ENCODE measurements at regions not wholly inside any gene's neighbourhood (a gene's known extent, or its start where the extent isn't known, plus 50 kb on each side); places are given as distances from the start of the nearest gene placed in this dataset.

GRCh38 chr7:51521054-51521453 lies 204.4 kb upstream of the COBL start:
- no peak for DNase-seq (ENCODE audit: low read depth, low spot score)
- H3K27ac ChIP-seq: no peak overlapping the region
- H3K9ac ChIP-seq (ENCODE audit: insufficient read length): no peak overlapping the region
- TF ChIP-seq POLR2AphosphoS5 (IDR thresholded peaks at IDR 0.05; ENCODE audit: borderline replicate concordance, low read depth, low read length): no peak
- TF ChIP-seq FOXP2 (optimal IDR thresholded peaks at IDR 0.05; ENCODE audit: control extremely low read depth, extremely low read length, insufficient read depth): no peak
- TF ChIP-seq EZH2 (IDR thresholded peaks at IDR 0.05): no peak
- H3K9me3 ChIP-seq (ENCODE audit: low read depth, low read length): no peaks in the 10 kb centered on the region
- H3K4me3 ChIP-seq: no peak overlapping the region
- H3K36me3 ChIP-seq (ENCODE audit: insufficient read depth, low read length): no peaks in the 10 kb centered on the region

- no peak for DNase-seq (ENCODE audit: low read depth, low spot score)
- H3K36me3 ChIP-seq (ENCODE audit: insufficient read depth, low read length): no peaks in the 10 kb centered on the region
- H3K4me3 ChIP-seq: no peak overlapping the region
These were observed 202.0 kb upstream of the COBL start for GRCh38 chr7:51518646-51519045.

GRCh38 chr7:51517187-51517586 lies 200.6 kb upstream of the COBL start:
- H3K27ac ChIP-seq: no peak overlapping the region
- no peaks in the 10 kb centered on the region for H3K36me3 ChIP-seq (ENCODE audit: insufficient read depth, low read length)
- H3K9ac ChIP-seq (ENCODE audit: insufficient read length): no peak overlapping the region
- H3K9me3 ChIP-seq (ENCODE audit: low read depth, low read length): no peaks in the 10 kb centered on the region
- no peak overlapping the region for H3K4me3 ChIP-seq
- DNase-seq (ENCODE audit: low read depth, low spot score): no peak
- TF ChIP-seq FOXP2 (optimal IDR thresholded peaks at IDR 0.05; ENCODE audit: control extremely low read depth, extremely low read length, insufficient read depth) (no peak), EZH2 (IDR thresholded peaks at IDR 0.05) (no peak), POLR2AphosphoS5 (IDR thresholded peaks at IDR 0.05; ENCODE audit: borderline replicate concordance, low read depth, low read length) (no peak)

More at GRCh38 chr7:51518646-51519045, 202.0 kb upstream of the COBL start:
- H3K27ac ChIP-seq: no peak overlapping the region
- TF ChIP-seq POLR2AphosphoS5 (IDR thresholded peaks at IDR 0.05; ENCODE audit: borderline replicate concordance, low read depth, low read length) (no peak), FOXP2 (optimal IDR thresholded peaks at IDR 0.05; ENCODE audit: control extremely low read depth, extremely low read length, insufficient read depth) (no peak), EZH2 (IDR thresholded peaks at IDR 0.05) (no peak)
- H3K9ac ChIP-seq (ENCODE audit: insufficient read length): no peak overlapping the region
- no peaks in the 10 kb centered on the region for H3K9me3 ChIP-seq (ENCODE audit: low read depth, low read length)

- DNase-seq (ENCODE audit: low read depth, low spot score): no peak
- Histone ChIP-seq H3K27ac (no peak overlapping the region), H3K9me3 (ENCODE audit: low read depth, low read length) (no peaks in the 10 kb centered on the region), H3K9ac (ENCODE audit: insufficient read length) (no peak overlapping the region), H3K36me3 (ENCODE audit: insufficient read depth, low read length) (no peaks in the 10 kb centered on the region), H3K4me3 (no peak overlapping the region)
- no peak for TF ChIP-seq FOXP2 (optimal IDR thresholded peaks at IDR 0.05; ENCODE audit: control extremely low read depth, extremely low read length, insufficient read depth)
- no peak for TF ChIP-seq POLR2AphosphoS5 (IDR thresholded peaks at IDR 0.05; ENCODE audit: borderline replicate concordance, low read depth, low read length)
- no peak for TF ChIP-seq EZH2 (IDR thresholded peaks at IDR 0.05)
These were observed 185.0 kb upstream of the COBL start for GRCh38 chr7:51501620-51502019.

- no peak for TF ChIP-seq EZH2 (IDR thresholded peaks at IDR 0.05)
- no peak for TF ChIP-seq FOXP2 (optimal IDR thresholded peaks at IDR 0.05; ENCODE audit: control extremely low read depth, extremely low read length, insufficient read depth)
- TF ChIP-seq POLR2AphosphoS5 (IDR thresholded peaks at IDR 0.05; ENCODE audit: borderline replicate concordance, low read depth, low read length): no peak
- no peak overlapping the region for H3K27ac ChIP-seq
- H3K36me3 ChIP-seq (ENCODE audit: insufficient read depth, low read length): no peaks in the 10 kb centered on the region
- no peak overlapping the region for H3K9ac ChIP-seq (ENCODE audit: insufficient read length)
- H3K9me3 ChIP-seq (ENCODE audit: low read depth, low read length): no peaks in the 10 kb centered on the region
- no peak for DNase-seq (ENCODE audit: low read depth, low spot score)
- no peak overlapping the region for H3K4me3 ChIP-seq
These were observed 166.4 kb upstream of the COBL start for GRCh38 chr7:51482976-51483375.

- H3K27ac ChIP-seq: no peak overlapping the region
- DNase-seq (ENCODE audit: low read depth, low spot score): no peak
- H3K4me3 ChIP-seq: no peak overlapping the region
- H3K9ac ChIP-seq (ENCODE audit: insufficient read length): no peak overlapping the region
- H3K9me3 ChIP-seq (ENCODE audit: low read depth, low read length): no peaks in the 10 kb centered on the region
- no peaks in the 10 kb centered on the region for H3K36me3 ChIP-seq (ENCODE audit: insufficient read depth, low read length)
- TF ChIP-seq POLR2AphosphoS5 (IDR thresholded peaks at IDR 0.05; ENCODE audit: borderline replicate concordance, low read depth, low read length): no peak
- no peak for TF ChIP-seq EZH2 (IDR thresholded peaks at IDR 0.05)
- no peak for TF ChIP-seq FOXP2 (optimal IDR thresholded peaks at IDR 0.05; ENCODE audit: control extremely low read depth, extremely low read length, insufficient read depth)
These were observed 164.8 kb upstream of the COBL start for GRCh38 chr7:51481421-51481820.

GRCh38 chr7:51477819-51478218 lies 161.2 kb upstream of the COBL start:
- no peak for TF ChIP-seq EZH2 (IDR thresholded peaks at IDR 0.05)
- no peak for TF ChIP-seq POLR2AphosphoS5 (IDR thresholded peaks at IDR 0.05; ENCODE audit: borderline replicate concordance, low read depth, low read length)
- H3K9ac ChIP-seq (ENCODE audit: insufficient read length): no peak overlapping the region
- H3K4me3 ChIP-seq: no peak overlapping the region
- H3K9me3 ChIP-seq (ENCODE audit: low read depth, low read length): no peaks in the 10 kb centered on the region
- H3K36me3 ChIP-seq (ENCODE audit: insufficient read depth, low read length): no peaks in the 10 kb centered on the region
- no peak overlapping the region for H3K27ac ChIP-seq
- no peak for DNase-seq (ENCODE audit: low read depth, low spot score)

- H3K4me3 ChIP-seq: no peak overlapping the region
- DNase-seq (ENCODE audit: low read depth, low spot score): no peak
- TF ChIP-seq FOXP2 (optimal IDR thresholded peaks at IDR 0.05; ENCODE audit: control extremely low read depth, extremely low read length, insufficient read depth) (no peak), POLR2AphosphoS5 (IDR thresholded peaks at IDR 0.05; ENCODE audit: borderline replicate concordance, low read depth, low read length) (no peak), EZH2 (IDR thresholded peaks at IDR 0.05) (no peak)
- no peak overlapping the region for H3K27ac ChIP-seq
- no peak overlapping the region for H3K9ac ChIP-seq (ENCODE audit: insufficient read length)
- no peaks in the 10 kb centered on the region for H3K9me3 ChIP-seq (ENCODE audit: low read depth, low read length)
- no peaks in the 10 kb centered on the region for H3K36me3 ChIP-seq (ENCODE audit: insufficient read depth, low read length)
These were observed 160.7 kb upstream of the COBL start for GRCh38 chr7:51477323-51477722.

GRCh38 chr7:51476026-51476425 lies 159.4 kb upstream of the COBL start:
- Histone ChIP-seq H3K4me3 (no peak overlapping the region), H3K27ac (no peak overlapping the region), H3K36me3 (ENCODE audit: insufficient read depth, low read length) (no peaks in the 10 kb centered on the region), H3K9me3 (ENCODE audit: low read depth, low read length) (no peaks in the 10 kb centered on the region), H3K9ac (ENCODE audit: insufficient read length) (no peak overlapping the region)
- no peak for DNase-seq (ENCODE audit: low read depth, low spot score)
- TF ChIP-seq EZH2 (IDR thresholded peaks at IDR 0.05) (no peak), FOXP2 (optimal IDR thresholded peaks at IDR 0.05; ENCODE audit: control extremely low read depth, extremely low read length, insufficient read depth) (no peak), POLR2AphosphoS5 (IDR thresholded peaks at IDR 0.05; ENCODE audit: borderline replicate concordance, low read depth, low read length) (no peak)
